ENCODE measurements at regions not wholly inside any gene's neighbourhood (a gene's known extent, or its start where the extent isn't known, plus 50 kb on each side); places are given as distances from the start of the nearest gene placed in this dataset.

- no peak for TF ChIP-seq CTCF (IDR thresholded peaks at IDR 0.05)
- no peak overlapping the region for H3K4me3 Mint-ChIP-seq (ENCODE audit: unreplicated experiment)
These were observed 123.0 kb upstream of the SERPINE2 start for GRCh38 chr2:224162122-224162521.

GRCh38 chr2:224161712-224162111, 122.6 kb upstream of the SERPINE2 start:
- H3K27ac Mint-ChIP-seq (ENCODE audit: unreplicated experiment): no peak overlapping the region
- peaks cover 55% of the 10 kb centered on the region for H3K4me1 Mint-ChIP-seq (ENCODE audit: low read depth)
- peaks cover 3% of the 10 kb centered on the region for H3K9me3 Mint-ChIP-seq (ENCODE audit: low read depth)
- DNase-seq (ENCODE audit: low spot score): no peak
- H3K36me3 Mint-ChIP-seq (ENCODE audit: low read depth): no peaks in the 10 kb centered on the region
- TF ChIP-seq CTCF (IDR thresholded peaks at IDR 0.05): no peak
- no peaks in the 10 kb centered on the region for H3K27me3 Mint-ChIP-seq (ENCODE audit: low read depth)
- no peak overlapping the region for H3K4me3 Mint-ChIP-seq (ENCODE audit: unreplicated experiment)

More at GRCh38 chr2:224162122-224162521, 123.0 kb upstream of the SERPINE2 start:
- peaks cover 55% of the 10 kb centered on the region for H3K4me1 Mint-ChIP-seq (ENCODE audit: low read depth)
- H3K27me3 Mint-ChIP-seq (ENCODE audit: low read depth): no peaks in the 10 kb centered on the region
- no peaks in the 10 kb centered on the region for H3K36me3 Mint-ChIP-seq (ENCODE audit: low read depth)
- no peak for DNase-seq (ENCODE audit: low spot score)
- H3K9me3 Mint-ChIP-seq (ENCODE audit: low read depth): peaks cover 3% of the 10 kb centered on the region
- peak overlapping the region; percentile 86 for H3K27ac Mint-ChIP-seq (ENCODE audit: unreplicated experiment)

- peaks cover 3% of the 10 kb centered on the region for H3K9me3 Mint-ChIP-seq (ENCODE audit: low read depth)
- DNase-seq (ENCODE audit: low spot score): no peak
- H3K36me3 Mint-ChIP-seq (ENCODE audit: low read depth): no peaks in the 10 kb centered on the region
- H3K4me3 Mint-ChIP-seq (ENCODE audit: unreplicated experiment): no peak overlapping the region
- no peak overlapping the region for H3K27ac Mint-ChIP-seq (ENCODE audit: unreplicated experiment)
- H3K4me1 Mint-ChIP-seq (ENCODE audit: low read depth): peaks cover 58% of the 10 kb centered on the region
- H3K27me3 Mint-ChIP-seq (ENCODE audit: low read depth): no peaks in the 10 kb centered on the region
- no peak for TF ChIP-seq CTCF (IDR thresholded peaks at IDR 0.05)
These were observed 121.8 kb upstream of the SERPINE2 start for GRCh38 chr2:224160917-224161316.

GRCh38 chr2:224159345-224159928, 120.4 kb upstream of the SERPINE2 start:
- H3K27me3 Mint-ChIP-seq (ENCODE audit: low read depth): no peaks in the 10 kb centered on the region

GRCh38 chr2:224158831-224159230, 119.7 kb upstream of the SERPINE2 start:
- Mint-ChIP-seq H3K4me1 (ENCODE audit: low read depth) (peaks cover 41% of the 10 kb centered on the region), H3K27ac (ENCODE audit: unreplicated experiment) (no peak overlapping the region), H3K36me3 (ENCODE audit: low read depth) (no peaks in the 10 kb centered on the region), H3K27me3 (ENCODE audit: low read depth) (no peaks in the 10 kb centered on the region), H3K9me3 (ENCODE audit: low read depth) (peaks cover 3% of the 10 kb centered on the region), H3K4me3 (ENCODE audit: unreplicated experiment) (no peak overlapping the region)
- DNase-seq (ENCODE audit: low spot score): no peak
- TF ChIP-seq CTCF (IDR thresholded peaks at IDR 0.05): no peak

More at GRCh38 chr2:224159345-224159928, 120.4 kb upstream of the SERPINE2 start:
- Mint-ChIP-seq H3K36me3 (ENCODE audit: low read depth) (no peaks in the 10 kb centered on the region), H3K27ac (ENCODE audit: unreplicated experiment) (no peak overlapping the region), H3K4me3 (ENCODE audit: unreplicated experiment) (no peak overlapping the region), H3K9me3 (ENCODE audit: low read depth) (peaks cover 3% of the 10 kb centered on the region), H3K4me1 (ENCODE audit: low read depth) (peaks cover 47% of the 10 kb centered on the region)
- no peak for TF ChIP-seq CTCF (IDR thresholded peaks at IDR 0.05)
- DNase-seq (ENCODE audit: low spot score): no peak
